Vagina (tissue), 2 donors: ENCODE measurements at regions not wholly inside any gene's neighbourhood (a gene's known extent, or its start where the extent isn't known, plus 50 kb on each side); places are given as distances from the start of the nearest gene placed in this dataset.

Source experiments
- DNase-seq, 2 donors: peaks; one replicate each; pipeline ENCODE4 v3.0.0-alpha.2; 2017; ENCODE audit errors: extremely low spot score in 2 of 2
- H3K27ac ChIP-seq: fragments of 200-600 bp; sonication (generic); one replicate; pipeline ENCODE4 v1.5.1; 2019
- H3K27me3 ChIP-seq: fragments of 200-600 bp; sonication (generic); one replicate; pipeline ENCODE4 v1.5.1; 2019
- H3K36me3 ChIP-seq, 2 donors: fragments of 200-600 bp; sonication (generic); one replicate each; pipeline ENCODE4 v1.5.1; 2017 to 2019
- H3K4me1 ChIP-seq: fragments of 200-600 bp; sonication (generic); one replicate; pipeline ENCODE4 v1.5.1; 2019
- H3K4me3 ChIP-seq, 2 donors: fragments of 200-600 bp; sonication (generic); 1 replicate in 1 of 2; 2 replicates in 1 of 2; pipeline ENCODE4 v1.5.1; 2016 to 2019
- H3K9me3 ChIP-seq: fragments of 200-600 bp; sonication (generic); one replicate; pipeline ENCODE4 v1.5.1; 2019
- POLR2A ChIP-seq, 2 donors: fragments of 450-650 bp; IDR thresholded peaks; one replicate each; pipeline ENCODE4 v1.6.1; 2017; ENCODE audit warnings: antibody characterized with exemption in 2 of 2, mild to moderate bottlenecking in 2 of 2, moderate library complexity in 2 of 2
- POLR2AphosphoS5 ChIP-seq, 2 donors: sonication (generic); formaldehyde crosslinking; IDR thresholded peaks; one replicate each; pipeline ENCODE4 v1.9.0; 2017; ENCODE audit warnings: antibody characterized with exemption in 2 of 2, mild to moderate bottlenecking in 2 of 2, low read depth in 1 of 2; ENCODE audit not compliant: insufficient read depth in 1 of 2
- intact Hi-C: fragments of 100-400 bp; cut with DNase I; formaldehyde crosslinking; loops from one replicate; pipeline ENCODE4 v1.15.1; 2023
- TF ChIP-seq, protein P1 (sequence below), 3 experiments: fragments of 450-650 bp in 2 of 3; fragments of 200-600 bp in 1 of 3; sonication (generic) in 1 of 3; IDR thresholded peaks; one replicate each; pipeline ENCODE4 v1.5.1; 2017 to 2019; ENCODE audit warnings: antibody characterized with exemption in 3 of 3, mild to moderate bottlenecking in 2 of 3, moderate library complexity in 2 of 3

DNA sequence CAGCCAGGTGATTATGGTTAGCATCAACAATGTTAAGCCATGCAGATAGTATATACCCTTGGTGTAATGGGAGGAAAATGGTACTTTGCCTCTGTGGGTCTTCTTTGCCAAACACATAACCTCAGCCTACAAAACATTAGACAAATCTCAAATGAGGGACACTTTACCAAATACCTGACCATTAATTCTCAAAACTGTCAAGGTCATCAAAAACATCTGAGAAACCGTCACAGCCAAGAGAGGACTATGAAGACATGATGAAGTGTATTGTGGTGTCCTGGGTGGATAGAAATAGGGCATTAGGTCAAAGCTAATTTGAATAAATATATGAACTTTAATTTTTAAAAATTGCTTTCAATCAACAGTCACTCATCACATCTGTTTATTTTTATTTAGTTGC is 1036.1 kb downstream of the AGBL1 start:
- Histone ChIP-seq H3K4me1 (no peaks in the 10 kb centered on the region), H3K4me3 (no peak overlapping the region), H3K27me3 (no peaks in the 10 kb centered on the region), H3K27ac (no peak overlapping the region), H3K36me3 (no peaks in the 10 kb centered on the region), H3K9me3 (no peaks in the 10 kb centered on the region)
- DNase-seq = no peak
- no peak for TF ChIP-seq POLR2A (IDR thresholded peaks at IDR 0.05)
- TF ChIP-seq, protein P1, sequence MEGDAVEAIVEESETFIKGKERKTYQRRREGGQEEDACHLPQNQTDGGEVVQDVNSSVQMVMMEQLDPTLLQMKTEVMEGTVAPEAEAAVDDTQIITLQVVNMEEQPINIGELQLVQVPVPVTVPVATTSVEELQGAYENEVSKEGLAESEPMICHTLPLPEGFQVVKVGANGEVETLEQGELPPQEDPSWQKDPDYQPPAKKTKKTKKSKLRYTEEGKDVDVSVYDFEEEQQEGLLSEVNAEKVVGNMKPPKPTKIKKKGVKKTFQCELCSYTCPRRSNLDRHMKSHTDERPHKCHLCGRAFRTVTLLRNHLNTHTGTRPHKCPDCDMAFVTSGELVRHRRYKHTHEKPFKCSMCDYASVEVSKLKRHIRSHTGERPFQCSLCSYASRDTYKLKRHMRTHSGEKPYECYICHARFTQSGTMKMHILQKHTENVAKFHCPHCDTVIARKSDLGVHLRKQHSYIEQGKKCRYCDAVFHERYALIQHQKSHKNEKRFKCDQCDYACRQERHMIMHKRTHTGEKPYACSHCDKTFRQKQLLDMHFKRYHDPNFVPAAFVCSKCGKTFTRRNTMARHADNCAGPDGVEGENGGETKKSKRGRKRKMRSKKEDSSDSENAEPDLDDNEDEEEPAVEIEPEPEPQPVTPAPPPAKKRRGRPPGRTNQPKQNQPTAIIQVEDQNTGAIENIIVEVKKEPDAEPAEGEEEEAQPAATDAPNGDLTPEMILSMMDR (IDR thresholded peaks at IDR 0.05) = no peak
- TF ChIP-seq POLR2AphosphoS5 (IDR thresholded peaks at IDR 0.05; ENCODE audit: insufficient read depth in 1 of 2, low read depth in 1 of 2) = no peak
- intact Hi-C loops = no loop called here

DNA sequence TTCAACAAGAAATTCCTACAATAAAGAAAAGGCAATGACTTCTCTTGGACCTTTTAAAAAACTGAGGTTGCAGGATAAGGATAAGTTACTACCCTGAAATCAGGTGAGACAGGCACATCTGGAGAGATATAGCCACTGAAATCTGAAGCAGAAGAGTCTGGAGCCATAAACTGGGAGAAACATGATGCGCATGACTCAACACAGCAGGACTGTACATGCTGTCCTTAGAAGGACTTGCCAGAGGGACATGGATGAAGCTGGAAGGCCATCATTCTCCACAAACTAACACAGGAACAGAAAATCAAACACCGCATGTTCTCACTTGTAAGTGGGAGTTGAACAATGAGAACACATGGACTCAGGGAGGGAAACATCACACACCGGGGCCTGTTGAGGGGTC is 1020.2 kb downstream of the AGBL1 start:
- intact Hi-C loops = no loop called here
- Histone ChIP-seq H3K4me1 (no peaks in the 10 kb centered on the region), H3K4me3 (no peak overlapping the region), H3K36me3 (no peaks in the 10 kb centered on the region), H3K9me3 (no peaks in the 10 kb centered on the region), H3K27ac (no peak overlapping the region), H3K27me3 (no peaks in the 10 kb centered on the region)
- no peak for DNase-seq
- TF ChIP-seq POLR2A (IDR thresholded peaks at IDR 0.05) = no peak

- Histone ChIP-seq H3K27ac (no peak overlapping the region), H3K27me3 (no peaks in the 10 kb centered on the region), H3K9me3 (no peaks in the 10 kb centered on the region), H3K4me1 (no peaks in the 10 kb centered on the region), H3K36me3 (no peaks in the 10 kb centered on the region), H3K4me3 (no peak overlapping the region)
- intact Hi-C loops = no loop called here
- TF ChIP-seq, protein P1 (IDR thresholded peaks at IDR 0.05) = no peak
- peak in 1 of 2 donors; percentile 43 for TF ChIP-seq POLR2AphosphoS5 (IDR thresholded peaks at IDR 0.05; ENCODE audit: insufficient read depth in 1 of 2, low read depth in 1 of 2)
- DNase-seq = no peak
Observed at GRCh38 chr15:87089551-87089950, 1009.9 kb downstream of the AGBL1 start.

- TF ChIP-seq, protein P1 (IDR thresholded peaks at IDR 0.05) = no peak
- TF ChIP-seq POLR2AphosphoS5 (IDR thresholded peaks at IDR 0.05; ENCODE audit: insufficient read depth in 1 of 2, low read depth in 1 of 2) (no peak), POLR2A (IDR thresholded peaks at IDR 0.05) (no peak)
- H3K9me3 ChIP-seq = no peaks in the 10 kb centered on the region
- intact Hi-C loops = no loop called here
- no peaks in the 10 kb centered on the region for H3K27me3 ChIP-seq
- H3K4me3 ChIP-seq = no peak overlapping the region
- no peaks in the 10 kb centered on the region for H3K36me3 ChIP-seq
- DNase-seq = no peak
- no peak overlapping the region for H3K27ac ChIP-seq
- H3K4me1 ChIP-seq = no peaks in the 10 kb centered on the region
Observed at GRCh38 chr15:87083201-87083600, 1003.5 kb downstream of the AGBL1 start.

DNA sequence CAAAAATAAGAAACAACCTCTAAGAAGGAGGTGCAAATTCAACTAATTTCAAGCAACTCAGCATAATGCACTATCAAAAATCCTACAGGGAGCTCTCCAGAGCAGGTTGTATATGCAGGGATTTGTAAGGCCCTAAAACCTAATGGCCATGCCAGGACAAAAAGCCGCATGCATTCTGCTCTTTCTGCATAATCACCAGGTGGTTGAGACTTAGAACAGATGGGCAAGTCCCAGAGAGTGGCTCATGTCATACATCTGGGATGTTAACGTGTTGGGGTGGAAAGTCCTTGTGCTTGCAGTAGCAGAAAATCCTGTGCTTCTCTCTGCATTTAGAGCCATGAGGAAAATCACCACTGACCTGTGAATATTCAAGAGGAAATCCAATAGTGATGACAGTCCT is 1002.9 kb downstream of the AGBL1 start:
- TF ChIP-seq, protein P1 (IDR thresholded peaks at IDR 0.05) = no peak
- TF ChIP-seq POLR2AphosphoS5 (IDR thresholded peaks at IDR 0.05; ENCODE audit: insufficient read depth in 1 of 2, low read depth in 1 of 2) (no peak), POLR2A (IDR thresholded peaks at IDR 0.05) (no peak)
- intact Hi-C loops = no loop called here
- H3K4me3 ChIP-seq = no peak overlapping the region
- no peaks in the 10 kb centered on the region for H3K36me3 ChIP-seq
- H3K27ac ChIP-seq = no peak overlapping the region
- no peak for DNase-seq
- H3K4me1 ChIP-seq = no peaks in the 10 kb centered on the region
- no peaks in the 10 kb centered on the region for H3K27me3 ChIP-seq
- H3K9me3 ChIP-seq = no peaks in the 10 kb centered on the region

GRCh38 chr15:87080547-87080946 is 1000.9 kb downstream of the AGBL1 start:
- no peaks in the 10 kb centered on the region for H3K27me3 ChIP-seq
- no peak overlapping the region for H3K4me3 ChIP-seq
- H3K9me3 ChIP-seq = no peaks in the 10 kb centered on the region
- H3K36me3 ChIP-seq = no peaks in the 10 kb centered on the region
- no peak overlapping the region for H3K27ac ChIP-seq
- H3K4me1 ChIP-seq = no peaks in the 10 kb centered on the region
- no peak for DNase-seq
- intact Hi-C loops = no loop called here
- TF ChIP-seq, protein P1 (IDR thresholded peaks at IDR 0.05) = no peak
- TF ChIP-seq POLR2A (IDR thresholded peaks at IDR 0.05) (no peak), POLR2AphosphoS5 (IDR thresholded peaks at IDR 0.05; ENCODE audit: insufficient read depth in 1 of 2, low read depth in 1 of 2) (no peak)
